AG08395 (cell line): ENCODE measurements at regions not wholly inside any gene's neighbourhood (a gene's known extent, or its start where the extent isn't known, plus 50 kb on each side); places are given as distances from the start of the nearest gene placed in this dataset.

Experiments used
- DNase-seq: peaks from one replicate; pipeline ENCODE4 v3.0.0; 2012; ENCODE audit warnings: mixed read lengths, low spot score

DNA sequence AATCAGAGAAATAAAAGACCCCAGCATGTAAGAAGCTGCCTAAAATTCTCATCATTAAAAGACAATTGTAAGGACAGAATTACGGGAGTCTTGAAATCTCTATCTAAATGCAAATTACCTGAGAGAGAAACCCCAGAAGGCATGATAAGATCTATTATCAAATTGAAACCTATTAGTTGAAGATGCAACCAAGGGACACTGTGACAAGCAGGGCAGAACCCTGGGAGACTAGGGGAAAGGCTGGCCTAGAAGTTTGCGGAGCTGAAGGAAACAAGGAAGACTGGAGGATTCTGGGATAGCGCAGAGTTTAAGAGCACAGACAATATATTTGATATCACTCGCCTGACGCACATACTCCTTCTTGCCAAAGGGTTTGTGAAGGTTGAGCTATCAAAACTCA, 319.5 kb upstream of the CHAC2 start:
- no peak for DNase-seq

DNA sequence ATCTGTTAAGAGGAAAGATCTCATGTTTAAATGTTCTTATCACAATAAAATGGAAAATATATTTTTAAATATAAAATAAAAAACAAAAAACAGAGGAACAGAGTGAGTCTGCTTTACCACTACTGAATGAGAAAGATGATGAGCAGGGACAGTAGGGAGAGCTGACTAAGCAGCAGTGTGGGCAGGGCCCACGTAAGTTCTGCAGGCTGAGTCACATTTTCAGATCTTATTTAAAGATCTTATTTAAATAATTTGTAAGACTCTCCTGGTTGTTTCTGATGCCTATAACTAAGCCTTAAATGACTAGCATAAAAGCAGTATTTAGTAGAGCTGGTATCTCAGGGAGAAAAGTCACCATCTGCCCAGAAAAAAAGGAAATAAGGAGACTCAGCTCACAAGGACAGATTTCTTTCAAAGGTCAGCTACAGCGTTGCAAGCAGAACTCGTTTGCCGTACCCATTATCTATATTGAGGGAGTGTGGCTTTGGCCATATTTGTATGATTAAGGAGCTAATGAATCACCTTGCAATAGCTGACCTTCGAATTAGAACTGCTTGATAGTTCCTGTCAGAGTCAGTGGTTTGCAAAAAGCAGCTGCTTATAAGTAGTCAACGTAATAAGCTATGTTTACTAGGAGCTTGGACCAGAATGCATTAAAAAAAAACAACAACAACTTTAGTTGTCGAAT, 322.1 kb upstream of the CHAC2 start:
- peak; percentile 11 for DNase-seq

DNA sequence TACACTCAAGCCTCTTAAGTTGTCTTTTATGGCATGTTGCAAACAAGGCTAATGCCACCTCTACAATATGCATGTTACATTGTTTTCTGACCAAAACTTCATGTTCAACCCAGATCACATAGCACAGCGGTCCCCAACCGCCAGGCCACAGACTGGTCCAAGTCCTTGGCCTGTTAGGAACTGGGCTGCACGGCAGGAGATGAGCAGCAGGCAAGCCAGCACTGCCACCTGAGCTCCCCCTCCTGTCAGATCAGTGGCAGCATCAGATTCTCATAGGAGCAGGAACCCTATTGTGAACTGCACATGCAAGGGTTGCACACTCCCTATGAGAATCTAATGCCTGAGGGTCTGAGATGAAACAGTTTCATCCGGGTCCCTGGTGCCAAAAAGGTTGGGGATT, 324.8 kb upstream of the CHAC2 start:
- DNase-seq: no peak

DNA sequence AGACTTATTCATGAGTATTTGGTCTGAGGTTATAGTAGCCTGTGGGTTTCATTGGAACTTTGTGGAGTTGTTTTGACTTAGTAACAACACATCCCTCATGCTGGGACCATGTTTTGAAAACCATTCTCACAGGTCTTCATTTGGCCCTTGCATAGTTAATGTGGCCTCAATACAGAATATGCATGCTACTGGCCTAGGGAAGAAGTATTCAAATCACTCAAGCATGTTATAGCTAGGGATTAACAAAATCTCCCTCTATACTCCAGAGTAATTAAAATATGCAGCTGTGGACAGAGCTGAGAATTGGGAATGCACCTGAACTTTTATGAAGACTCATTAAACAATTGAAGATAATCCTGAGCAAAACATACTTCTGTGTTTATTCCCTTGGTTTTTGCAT, 325.5 kb upstream of the CHAC2 start:
- no peak for DNase-seq

DNA sequence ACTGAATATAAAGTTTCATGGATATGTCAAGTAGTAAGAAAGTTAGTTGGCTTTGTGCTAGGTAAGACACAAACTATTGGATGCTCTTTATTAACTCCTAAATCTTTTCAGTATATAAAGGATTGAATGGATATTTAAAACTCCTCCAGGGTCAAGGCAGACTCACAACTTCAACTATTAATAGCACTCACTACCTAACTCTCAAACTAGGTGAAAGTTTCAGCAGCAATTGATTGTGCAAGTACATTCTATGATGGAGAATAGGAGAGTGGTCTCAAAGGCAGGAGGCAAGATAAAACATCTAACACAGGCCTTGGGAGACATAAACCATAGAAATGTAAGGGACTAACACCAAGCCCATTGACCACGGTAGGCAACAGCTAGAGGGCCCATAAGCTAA, 328.9 kb upstream of the CHAC2 start:
- DNase-seq: no peak

DNA sequence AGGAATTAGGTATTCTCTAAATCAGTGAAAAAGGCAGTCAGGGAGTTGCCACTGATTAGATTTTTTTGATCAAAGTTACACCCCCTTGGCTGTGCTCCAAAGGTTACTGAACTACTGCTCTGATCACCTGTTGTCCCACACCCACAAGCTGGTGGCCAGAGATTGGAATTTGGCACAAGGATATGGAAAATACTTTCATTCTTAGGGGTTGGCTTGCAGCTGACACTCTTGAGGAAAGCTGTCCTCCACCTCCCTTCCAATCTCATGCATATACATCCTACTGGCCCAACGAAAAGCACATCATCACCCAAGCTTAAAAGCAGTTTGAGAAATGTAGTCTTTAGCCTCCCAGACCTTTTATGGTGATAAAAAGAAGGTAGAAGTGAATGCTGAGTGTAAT, 329.5 kb upstream of the CHAC2 start:
- DNase-seq: no peak

DNA sequence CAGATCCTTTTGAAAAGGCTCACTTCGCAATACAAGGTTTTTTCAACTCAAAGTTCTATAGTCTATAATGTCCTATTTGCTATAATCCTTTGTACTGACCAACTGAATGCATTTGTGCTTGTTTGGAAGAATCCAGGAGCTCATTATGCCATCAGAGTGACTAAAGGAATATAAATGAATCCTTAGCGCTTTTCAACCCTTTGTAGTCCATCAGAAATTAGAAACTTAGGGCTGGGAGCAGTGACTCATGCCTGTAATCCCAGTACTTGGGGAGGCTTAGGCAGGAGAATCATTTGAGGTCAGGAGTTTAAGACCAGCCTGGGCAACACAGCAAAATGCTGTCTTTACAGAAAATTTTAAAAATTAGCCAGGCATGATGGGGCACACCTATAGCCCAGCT, 330.2 kb upstream of the CHAC2 start:
- DNase-seq: no peak

DNA sequence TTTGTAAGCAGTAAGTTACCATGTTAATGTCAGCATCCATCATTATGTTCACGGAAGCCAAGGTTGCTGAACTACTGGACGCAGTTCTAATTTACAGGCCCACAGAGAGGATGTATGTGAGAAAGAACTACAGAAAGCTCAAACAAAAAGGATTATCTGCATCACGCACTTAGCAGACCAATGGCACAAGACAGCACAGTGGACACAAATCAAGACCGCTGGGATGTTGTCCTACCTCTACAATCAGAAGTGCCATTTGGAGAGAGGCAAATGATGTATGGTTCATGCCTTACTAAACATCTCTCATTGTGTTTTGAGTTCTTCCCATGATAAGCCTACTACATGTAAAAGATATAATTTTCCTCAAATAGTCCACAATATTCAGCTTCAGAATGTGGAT, 330.7 kb upstream of the CHAC2 start:
- no peak for DNase-seq

DNA sequence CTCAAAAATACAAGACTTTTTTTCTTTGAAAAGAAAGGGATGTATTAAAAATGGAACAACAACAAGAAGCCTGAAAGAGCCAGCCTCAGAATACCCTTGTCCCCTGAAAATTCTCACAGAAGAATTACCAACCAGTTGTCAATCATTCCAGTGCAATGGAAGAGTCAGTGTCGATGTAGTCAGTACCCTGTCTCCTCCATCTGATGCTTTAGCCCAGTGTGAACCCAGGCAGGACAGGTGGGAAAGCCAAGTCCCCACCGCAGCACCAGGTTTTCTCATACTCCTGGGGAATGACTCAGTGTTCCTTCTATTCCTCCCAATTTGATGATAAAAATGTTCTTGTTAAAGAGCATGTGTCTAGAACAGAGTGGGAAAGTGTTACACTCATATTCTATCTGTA, 332.0 kb upstream of the CHAC2 start:
- DNase-seq: no peak

DNA sequence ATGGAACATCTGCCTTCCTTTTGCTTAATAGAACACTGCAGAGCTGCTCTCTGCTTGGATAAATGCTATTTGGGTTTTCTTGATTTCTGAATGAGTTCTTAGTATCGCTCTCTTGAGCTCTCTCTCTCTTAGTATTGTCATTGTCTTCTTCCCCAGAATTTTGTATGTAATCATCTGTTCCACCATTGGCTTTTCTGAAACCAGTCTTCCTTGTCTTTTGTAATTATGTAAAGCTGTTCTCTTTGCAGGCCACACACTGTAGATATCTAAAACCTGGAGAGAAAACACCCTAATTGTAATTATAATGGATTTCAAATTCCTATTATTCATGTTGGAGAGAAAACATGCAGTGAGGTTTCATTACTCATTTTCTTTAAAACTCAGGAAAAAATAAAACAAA, 333.1 kb upstream of the CHAC2 start:
- DNase-seq: no peak

DNA sequence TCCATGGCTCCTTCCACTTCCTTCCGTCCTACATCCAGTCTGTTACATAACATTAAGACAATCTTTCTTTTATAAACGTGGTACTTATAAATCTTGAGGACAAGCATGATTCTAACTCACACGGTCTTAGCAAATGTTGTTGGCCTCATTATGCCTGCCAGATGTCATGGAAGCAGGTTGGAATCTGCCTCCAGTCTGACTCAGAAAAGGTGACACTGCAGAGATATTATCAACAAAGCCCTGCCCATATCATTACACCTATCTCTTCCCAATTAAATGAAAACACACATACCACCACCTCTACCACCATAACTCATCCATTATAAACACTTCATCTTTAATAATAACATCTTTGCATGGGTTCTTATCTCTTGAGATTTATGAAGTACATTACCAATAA, 334.7 kb upstream of the CHAC2 start:
- DNase-seq: no peak

DNA sequence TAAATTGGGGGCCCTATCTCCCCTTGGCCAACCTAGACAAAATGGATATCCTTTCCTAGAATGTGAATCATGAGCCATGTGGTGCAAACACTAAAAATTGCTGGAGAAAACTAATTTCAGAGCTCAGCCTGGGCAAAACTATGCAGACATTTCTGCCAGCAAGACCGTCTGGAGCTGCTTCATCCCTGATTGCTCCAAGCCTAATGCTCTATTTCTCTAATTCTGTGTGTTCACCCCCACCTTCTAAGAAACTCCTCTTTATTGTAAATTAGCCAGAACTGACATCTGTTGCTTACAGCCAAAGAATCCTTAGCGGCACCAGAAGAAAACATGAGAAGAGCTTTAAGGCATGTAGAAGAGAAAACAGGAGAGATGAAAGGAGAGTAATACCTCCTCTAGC, 337.7 kb upstream of the CHAC2 start:
- no peak for DNase-seq

DNA sequence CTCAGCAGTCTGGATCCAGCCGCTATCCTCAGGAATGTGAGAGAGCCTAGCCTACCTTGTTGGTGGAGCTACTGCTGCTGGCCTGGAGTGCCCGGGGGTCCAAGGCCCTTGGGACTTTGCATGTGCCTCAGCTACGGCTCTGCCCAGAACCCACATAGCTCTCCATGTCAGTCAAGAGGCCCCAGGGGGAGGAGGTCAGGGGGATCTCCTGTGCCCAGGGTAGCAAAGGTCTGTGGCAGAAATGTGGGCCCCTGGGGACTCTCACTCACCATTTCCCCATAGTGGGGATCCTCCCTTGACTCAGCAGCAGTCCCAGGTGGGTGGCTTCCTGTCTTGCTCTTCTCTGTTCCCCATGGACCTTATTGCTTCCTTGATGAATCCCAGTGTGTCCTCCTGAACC, 342.7 kb upstream of the CHAC2 start:
- no peak for DNase-seq

DNA sequence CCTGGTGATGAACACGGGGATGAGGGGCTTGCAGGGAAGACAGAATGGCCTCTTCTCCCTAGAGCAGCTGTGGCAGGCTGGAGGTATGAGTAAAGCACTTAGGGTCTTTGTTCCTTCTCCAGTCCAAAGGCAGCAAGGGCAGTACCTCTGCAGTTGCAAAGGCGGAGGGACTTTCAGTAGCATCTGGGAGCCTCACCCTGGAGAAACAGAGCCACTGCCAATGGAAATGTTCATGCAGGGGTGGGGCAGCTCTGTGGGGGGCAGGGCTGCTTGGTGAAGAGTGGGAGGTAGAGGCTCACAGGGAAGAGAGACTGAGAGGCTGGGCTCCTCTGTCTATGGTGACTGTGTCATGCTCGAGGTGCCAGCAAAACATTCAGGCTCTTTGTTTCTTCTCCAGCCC, 344.1 kb upstream of the CHAC2 start:
- no peak for DNase-seq

DNA sequence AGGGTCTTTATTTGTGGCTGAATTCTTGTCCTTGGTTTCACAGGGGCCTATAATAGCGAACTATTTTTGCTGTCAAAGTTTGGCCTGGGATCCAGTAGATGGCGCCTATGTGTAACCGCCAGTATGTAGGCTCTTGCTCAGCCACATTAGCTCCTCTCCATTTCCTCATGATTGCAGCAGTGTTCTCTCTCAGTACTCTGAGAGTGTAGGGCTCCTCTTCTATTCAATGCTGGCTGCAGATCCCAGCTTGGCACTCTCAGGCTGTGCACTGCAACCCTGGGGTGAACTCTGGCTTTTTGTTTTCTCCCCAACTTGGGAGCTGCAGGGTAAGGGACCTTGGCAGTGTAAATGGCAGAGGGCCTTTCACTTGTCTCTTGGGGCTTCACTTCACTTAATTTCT, 344.6 kb upstream of the CHAC2 start:
- peak; percentile 48 for DNase-seq

DNA sequence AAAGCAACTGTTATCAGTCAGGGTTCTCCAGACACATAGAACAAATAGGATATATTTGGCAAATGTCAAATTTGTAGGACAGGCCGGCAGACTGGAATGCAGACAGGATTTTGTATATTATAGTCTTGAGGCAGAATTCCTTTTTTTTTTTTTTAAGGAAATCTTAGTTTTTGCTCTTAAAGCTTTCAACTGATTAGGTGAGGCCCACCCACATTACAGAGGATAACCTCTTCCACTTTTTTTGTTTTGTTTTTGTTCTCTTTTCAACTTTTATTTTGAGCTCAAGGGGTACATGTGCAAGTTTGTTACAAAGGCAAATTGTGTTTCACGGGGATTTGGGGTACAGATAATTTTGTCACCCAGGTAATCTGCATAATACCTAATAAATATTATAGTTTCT, 350.2 kb upstream of the CHAC2 start:
- no peak for DNase-seq

DNA sequence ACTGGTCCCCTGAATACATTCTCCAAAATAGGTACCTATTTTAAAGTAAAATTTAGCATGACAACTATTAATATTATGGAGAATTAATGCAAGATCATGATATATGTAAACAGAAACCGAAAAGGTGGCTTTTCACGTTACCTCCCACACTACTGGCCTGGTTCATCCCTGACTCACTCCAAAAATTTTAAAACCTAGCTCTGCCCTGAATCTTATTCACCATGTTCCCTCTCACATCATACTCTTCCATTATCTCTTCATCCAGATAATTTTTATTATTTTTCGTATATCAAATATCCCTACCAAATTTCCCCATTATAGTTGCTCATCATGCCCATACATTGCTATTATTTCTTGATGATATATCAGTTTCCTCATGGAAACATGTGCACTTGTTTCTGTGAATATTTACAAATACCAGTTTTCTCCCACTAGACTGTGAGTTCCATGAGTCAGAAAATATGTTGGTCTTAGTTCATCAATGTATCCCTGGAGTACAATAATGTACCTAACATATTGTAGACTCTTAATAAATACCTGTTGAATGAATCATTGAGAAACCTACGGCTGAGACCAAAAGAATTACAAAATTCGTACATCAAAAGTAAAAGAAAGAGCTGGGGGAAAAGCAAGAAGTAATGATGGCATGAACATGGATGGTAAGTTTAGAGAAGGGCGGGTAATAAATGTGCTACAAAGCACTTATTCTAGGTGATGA, 360.1 kb upstream of the CHAC2 start:
- DNase-seq: no peak

DNA sequence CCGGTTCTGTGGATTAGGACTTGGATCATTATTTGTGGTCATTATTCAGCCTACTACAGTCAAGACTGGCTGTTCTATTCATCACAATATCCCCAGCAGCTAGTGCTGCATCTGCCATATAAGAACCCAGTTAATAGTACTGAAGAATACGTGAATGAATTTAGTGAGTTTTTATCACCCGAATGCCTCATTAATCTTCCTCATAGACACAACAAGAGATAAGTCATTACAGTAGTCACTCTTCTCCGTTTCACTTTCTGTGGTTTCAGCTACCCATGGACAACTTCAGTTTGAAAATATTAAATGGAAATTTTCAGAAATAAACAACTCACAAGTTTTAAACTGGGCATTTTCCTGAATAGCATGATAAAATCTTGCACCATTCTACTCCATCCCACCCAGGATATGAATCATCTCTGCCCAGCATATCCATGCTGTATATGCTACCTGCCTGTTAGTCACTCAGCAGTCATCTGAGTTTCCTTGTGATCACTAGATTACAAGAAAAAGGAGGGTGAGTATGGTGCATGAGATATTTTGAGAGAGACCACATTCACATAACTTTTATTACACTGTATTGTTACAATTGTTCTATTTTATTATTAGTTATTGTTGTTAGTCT, 363.7 kb upstream of the CHAC2 start:
- DNase-seq: no peak

DNA sequence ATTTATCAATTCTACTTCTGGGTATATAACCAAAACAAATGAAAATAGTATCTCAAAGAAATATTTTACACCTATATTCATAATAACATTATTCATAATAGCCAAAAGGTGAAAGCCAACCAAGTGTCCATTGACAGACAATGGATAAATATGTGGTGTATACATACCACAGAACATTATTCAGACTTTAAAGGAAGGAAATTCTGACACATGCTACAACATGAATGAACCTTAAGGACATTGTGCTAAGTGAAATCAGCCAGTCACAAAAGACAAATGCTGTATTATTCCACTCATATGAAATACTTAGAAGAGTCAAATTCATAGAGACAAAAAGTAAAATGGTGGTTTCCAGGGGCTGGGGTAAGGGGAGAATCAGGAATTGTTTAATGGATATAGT, 370.5 kb upstream of the CHAC2 start:
- no peak for DNase-seq

DNA sequence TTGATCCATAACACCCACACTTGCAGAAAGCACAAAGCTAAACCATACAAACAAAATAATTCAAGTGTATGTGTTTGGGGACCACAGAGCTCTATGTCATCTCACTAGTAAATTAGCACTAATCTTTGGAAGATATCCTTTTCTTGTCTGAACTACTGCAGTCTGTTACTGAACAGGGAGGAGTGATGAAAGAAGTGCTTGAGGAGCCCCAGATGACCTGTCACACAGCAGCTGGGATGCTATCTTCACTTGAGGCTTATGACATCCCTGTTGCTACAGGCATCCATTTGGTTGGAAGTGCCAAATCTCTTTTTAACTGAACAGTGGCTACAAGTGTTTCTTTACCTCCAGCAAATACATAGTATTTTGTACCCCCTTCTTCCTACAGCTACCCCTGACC, 386.3 kb upstream of the CHAC2 start:
- DNase-seq: no peak

DNA sequence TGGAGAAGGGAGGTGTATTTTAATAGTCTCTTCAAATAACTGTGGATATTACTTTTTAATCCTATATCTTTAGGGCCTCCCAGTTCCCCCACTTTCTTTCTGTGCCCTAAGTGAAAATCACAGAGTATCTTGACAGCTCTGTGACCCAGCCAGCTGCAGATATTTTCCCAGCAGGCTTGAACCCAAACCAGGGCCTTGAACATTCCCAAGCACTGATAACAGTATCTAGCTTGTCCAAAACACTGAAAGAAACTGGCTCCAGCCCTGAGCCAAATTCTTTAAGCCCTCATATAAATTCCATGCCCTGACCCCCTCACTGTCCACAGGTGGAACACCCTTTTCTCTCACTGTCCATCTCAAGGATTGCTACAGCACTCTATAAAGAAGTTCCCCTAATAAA, 388.1 kb upstream of the CHAC2 start:
- DNase-seq: no peak

DNA sequence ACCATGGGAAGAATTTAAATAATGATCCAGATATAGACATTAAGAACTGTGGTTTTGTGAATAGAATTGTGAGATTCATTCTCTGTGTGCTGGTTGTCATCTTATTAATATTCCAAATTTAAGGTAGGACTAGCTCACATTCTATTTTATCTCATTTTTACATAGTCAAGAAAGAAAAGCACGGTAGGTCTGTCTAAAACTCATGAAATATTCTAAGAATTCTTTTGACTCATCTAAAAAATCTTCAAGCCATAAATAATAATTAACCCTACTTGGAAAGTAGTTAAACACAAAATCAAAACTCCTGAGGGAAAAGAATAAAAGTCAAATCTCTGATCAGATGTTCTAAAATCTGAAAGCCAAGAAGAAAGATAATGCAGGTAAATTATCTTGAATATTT, 388.8 kb upstream of the CHAC2 start:
- DNase-seq: no peak

DNA sequence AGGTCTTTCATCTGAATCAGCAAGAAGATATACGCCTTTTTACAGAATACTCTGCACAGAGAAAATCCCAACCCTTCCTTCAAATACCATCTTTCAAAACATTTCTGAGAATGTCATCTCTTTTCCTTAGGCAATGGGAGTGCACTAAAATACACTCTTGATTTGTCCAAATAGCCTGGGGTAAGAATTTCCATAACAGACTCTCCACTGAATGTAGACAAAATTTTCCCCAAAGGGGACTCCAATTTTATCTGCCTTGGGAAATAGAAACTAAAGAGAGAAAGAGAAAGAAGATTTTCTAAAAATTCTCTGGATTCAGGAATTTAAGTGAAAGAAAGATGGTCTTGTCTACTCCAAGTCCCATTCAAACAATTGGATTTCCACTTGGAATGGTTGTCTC, 394.5 kb upstream of the CHAC2 start:
- no peak for DNase-seq

DNA sequence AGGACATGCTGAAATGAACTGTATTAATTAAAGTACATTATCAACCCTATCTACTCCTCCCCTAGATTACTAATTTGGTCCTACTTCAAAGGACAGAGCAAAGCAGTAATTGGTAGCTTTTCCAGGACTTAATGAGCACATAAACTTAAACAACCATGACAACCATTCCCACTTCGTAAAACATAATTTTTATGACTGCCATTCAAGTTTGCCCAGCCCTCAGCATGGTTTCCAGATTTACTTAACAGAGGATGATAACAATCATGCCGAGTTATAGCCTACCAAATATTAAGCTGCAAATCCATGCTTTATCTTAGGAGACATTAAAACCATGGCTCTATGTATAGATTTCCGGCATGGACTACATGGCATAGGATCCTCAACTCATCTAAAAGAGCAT, 401.1 kb upstream of the CHAC2 start:
- no peak for DNase-seq
